ENCODE measurements at regions not wholly inside any gene's neighbourhood (a gene's known extent, or its start where the extent isn't known, plus 50 kb on each side); places are given as distances from the start of the nearest gene placed in this dataset.

GRCh38 chr9:16347886-16348285 is 522.6 kb downstream of the BNC2 start:
- Histone ChIP-seq H3K4me1 (peaks cover 0 to 8% of the 10 kb centered on the region in 2 donors), H3K9me3 (no peaks in the 10 kb centered on the region), H3K36me3 (no peaks in the 10 kb centered on the region), H3K4me3 (no peak overlapping the region), H3K27me3 (no peaks in the 10 kb centered on the region), H3K27ac (no peak overlapping the region)
- no peak for DNase-seq (ENCODE audit: low spot score)
- no peak for TF ChIP-seq CTCF (IDR thresholded peaks at IDR 0.05)

- Histone ChIP-seq H3K9me3 (no peaks in the 10 kb centered on the region), H3K36me3 (no peaks in the 10 kb centered on the region), H3K27ac (no peak overlapping the region), H3K4me1 (peaks cover 0 to 3% of the 10 kb centered on the region in 2 donors), H3K4me3 (no peak overlapping the region), H3K27me3 (no peaks in the 10 kb centered on the region)
- DNase-seq (ENCODE audit: low spot score), result no peak
- TF ChIP-seq CTCF (IDR thresholded peaks at IDR 0.05), result no peak
Measured at GRCh38 chr9:16348531-16348930, 521.9 kb downstream of the BNC2 start.

GRCh38 chr9:16352251-16352650 is 518.2 kb downstream of the BNC2 start:
- no peak overlapping the region for H3K27ac ChIP-seq
- H3K36me3 ChIP-seq, result no peaks in the 10 kb centered on the region
- DNase-seq (ENCODE audit: low spot score), result no peak
- no peaks in the 10 kb centered on the region for H3K27me3 ChIP-seq
- H3K4me3 ChIP-seq, result no peak overlapping the region
- H3K9me3 ChIP-seq, result no peaks in the 10 kb centered on the region
- TF ChIP-seq CTCF (IDR thresholded peaks at IDR 0.05), result no peak
- no peaks in the 10 kb centered on the region for H3K4me1 ChIP-seq

GRCh38 chr9:16352791-16353401 is 517.6 kb downstream of the BNC2 start:
- TF ChIP-seq CTCF (IDR thresholded peaks at IDR 0.05), result no peak
- Histone ChIP-seq H3K27me3 (no peaks in the 10 kb centered on the region), H3K27ac (no peak overlapping the region), H3K4me3 (no peak overlapping the region), H3K4me1 (no peaks in the 10 kb centered on the region), H3K36me3 (no peaks in the 10 kb centered on the region), H3K9me3 (no peaks in the 10 kb centered on the region)
- no peak for DNase-seq (ENCODE audit: low spot score)

- Histone ChIP-seq H3K4me3 (no peak overlapping the region), H3K27ac (no peak overlapping the region), H3K4me1 (no peaks in the 10 kb centered on the region), H3K27me3 (no peaks in the 10 kb centered on the region), H3K36me3 (no peaks in the 10 kb centered on the region), H3K9me3 (no peaks in the 10 kb centered on the region)
- DNase-seq (ENCODE audit: low spot score), result peak; percentile 48
- TF ChIP-seq CTCF (IDR thresholded peaks at IDR 0.05), result no peak
Measured at GRCh38 chr9:16356196-16356765, 514.2 kb downstream of the BNC2 start.

GRCh38 chr9:16357828-16358227 is 512.6 kb downstream of the BNC2 start:
- no peaks in the 10 kb centered on the region for H3K4me1 ChIP-seq
- no peak overlapping the region for H3K4me3 ChIP-seq
- TF ChIP-seq CTCF (IDR thresholded peaks at IDR 0.05), result no peak
- H3K27ac ChIP-seq, result no peak overlapping the region
- no peaks in the 10 kb centered on the region for H3K36me3 ChIP-seq
- no peaks in the 10 kb centered on the region for H3K27me3 ChIP-seq
- DNase-seq (ENCODE audit: low spot score), result no peak
- H3K9me3 ChIP-seq, result no peaks in the 10 kb centered on the region

Measured in right atrium auricular region (tissue), 2 donors.